GM18861 (cell line): ENCODE measurements at regions not wholly inside any gene's neighbourhood (a gene's known extent, or its start where the extent isn't known, plus 50 kb on each side); places are given as distances from the start of the nearest gene placed in this dataset.

ENCODE experiments used
- ATAC-seq: cut with Tn5 transposase; IDR thresholded peaks from one replicate; pipeline ENCODE4 v1.9.1; 2021; ENCODE audit not compliant: unreplicated experiment

DNA sequence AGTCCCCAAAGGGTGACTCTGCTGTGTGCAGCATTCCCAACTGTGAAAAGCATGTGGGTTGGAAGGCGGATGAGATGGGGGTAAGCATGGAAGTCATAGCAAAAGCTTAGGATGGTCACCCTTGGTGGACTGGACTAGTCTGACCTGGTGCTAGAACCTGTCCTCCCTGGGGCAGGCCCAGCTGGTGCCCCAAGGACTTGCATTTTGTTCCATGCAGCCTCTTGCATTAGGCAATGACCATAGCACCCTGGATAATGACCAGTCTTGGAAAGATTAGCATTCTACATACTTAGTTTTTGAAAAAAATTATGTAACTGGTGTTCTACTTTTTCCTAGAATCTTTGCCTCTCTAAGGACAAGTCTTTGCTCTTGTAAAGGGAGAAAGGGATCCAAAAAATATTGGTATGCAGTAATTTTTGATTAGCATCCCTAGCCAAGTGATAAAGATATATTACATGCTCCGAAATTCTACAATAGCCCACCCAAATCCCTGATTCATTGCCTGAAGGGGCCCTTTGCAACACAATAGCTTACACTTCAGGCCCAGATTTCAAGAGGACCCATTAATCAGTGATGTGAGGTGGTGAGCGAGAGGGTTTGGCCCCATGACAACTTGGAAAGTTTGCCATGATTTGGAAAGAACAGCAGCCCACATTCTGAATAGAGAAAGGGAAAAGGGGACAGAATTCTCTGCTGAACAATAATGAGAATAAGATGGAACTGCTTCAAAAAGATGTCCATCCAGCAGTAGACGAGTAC, 93.3 kb upstream of the CD180 start:
- ATAC-seq: no peak

DNA sequence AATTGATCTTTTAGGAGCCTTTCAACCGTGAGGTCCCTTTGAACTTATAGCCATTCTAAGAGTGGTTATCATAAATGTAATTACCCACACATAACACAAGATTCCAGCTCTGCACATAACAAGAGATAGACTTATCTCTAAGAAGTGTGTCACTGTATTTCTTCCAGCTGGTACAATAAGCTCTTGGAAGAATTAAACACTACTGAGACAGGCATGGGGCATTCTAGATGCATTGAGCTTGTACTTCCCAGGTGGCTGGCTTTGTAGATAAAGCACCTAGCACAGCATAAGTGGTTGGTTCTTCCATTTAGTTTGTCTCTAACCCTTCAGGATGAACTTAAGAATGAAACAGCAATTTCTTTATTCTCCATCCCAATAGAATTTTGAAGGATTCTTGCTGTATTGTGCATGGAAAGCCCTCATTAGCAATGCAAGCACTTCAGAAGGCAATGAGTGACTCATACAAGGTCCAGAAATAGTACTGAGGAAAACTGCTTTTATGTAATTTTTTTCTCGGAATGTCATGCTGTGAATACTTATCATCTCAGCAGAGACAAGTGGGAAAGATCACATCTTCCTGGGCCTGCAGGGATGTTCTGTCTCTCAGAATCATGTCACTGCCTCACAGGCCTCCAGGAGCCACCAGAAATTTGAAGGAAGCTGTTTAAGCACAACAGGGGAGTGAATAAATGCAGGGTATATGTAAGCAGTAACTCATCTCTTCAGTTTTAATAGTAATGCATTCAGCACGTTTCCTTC, 91.1 kb upstream of the CD180 start:
- ATAC-seq: no peak

DNA sequence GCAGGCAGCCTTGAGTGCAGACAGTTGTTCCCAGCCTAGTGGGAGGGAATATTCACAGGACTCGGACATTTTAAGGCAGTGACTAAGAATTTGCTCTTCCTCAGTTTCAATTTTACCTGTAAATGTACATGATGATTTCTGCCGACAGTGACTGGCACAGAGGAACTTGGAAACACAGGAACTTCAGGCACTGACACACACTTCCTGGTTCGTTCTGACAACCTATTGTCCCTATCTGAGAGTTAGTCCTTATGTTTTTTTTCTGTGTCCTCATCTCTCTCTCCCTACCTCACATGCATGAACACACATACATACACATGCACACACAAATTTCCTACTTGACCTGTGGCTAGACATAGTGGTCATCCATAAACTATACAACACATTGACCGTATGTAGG, 89.4 kb upstream of the CD180 start:
- ATAC-seq: no peak

DNA sequence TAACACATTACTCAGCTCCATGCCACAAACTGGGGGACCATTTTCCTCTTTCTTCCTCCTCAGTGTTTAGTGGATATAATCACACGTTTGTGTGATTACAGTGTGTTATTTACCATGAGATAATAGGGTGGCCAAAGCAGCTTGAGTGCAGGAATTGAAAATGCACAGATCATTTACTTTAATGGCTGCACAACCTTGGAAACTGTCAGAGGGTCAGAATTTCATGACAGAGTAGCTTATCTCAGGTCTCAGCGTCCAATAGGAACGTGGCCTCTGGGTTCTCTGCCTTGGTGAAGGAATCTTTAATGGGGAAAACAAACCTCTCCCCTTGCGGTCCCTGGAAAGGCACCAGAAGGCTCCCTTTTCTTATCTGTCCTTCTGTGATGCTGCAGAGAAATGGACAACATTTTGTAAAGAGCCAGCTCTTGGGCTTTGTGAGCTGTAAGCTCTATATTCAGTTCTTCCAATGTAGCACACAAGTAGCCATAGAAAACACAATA, 87.4 kb upstream of the CD180 start:
- ATAC-seq: no peak

DNA sequence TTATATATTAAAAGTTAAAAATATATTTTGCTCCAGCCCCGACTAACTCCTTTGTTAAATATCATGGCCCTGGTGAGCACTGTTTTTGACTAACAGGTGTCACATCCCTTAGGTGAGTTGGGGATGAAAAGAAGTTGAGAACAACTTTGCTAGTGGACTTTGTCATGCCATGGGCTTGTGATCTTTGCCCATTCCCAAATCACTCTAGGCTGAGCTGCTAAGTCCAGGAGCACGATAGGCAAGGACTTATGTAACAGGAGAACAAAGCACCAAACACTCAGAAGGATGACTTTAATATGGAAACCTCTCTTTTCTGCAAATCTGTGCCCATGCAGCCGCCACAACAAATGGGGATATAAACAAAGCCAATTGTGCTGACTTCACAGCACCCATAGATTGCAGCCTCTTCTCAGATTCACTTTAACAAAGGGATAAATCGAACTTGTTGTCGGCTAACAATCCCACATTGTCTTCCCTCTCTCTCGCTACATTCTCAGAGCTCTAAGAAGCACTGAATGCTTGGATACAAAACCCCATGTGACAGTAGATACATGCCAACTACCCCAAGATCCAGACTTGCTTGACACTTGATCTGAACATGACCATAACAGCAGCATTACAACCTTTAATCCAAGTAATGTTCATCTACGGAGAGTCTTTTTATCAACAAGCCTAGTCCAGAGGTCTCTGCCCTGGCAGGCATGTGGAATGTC, 86.8 kb upstream of the CD180 start:
- ATAC-seq: no peak

DNA sequence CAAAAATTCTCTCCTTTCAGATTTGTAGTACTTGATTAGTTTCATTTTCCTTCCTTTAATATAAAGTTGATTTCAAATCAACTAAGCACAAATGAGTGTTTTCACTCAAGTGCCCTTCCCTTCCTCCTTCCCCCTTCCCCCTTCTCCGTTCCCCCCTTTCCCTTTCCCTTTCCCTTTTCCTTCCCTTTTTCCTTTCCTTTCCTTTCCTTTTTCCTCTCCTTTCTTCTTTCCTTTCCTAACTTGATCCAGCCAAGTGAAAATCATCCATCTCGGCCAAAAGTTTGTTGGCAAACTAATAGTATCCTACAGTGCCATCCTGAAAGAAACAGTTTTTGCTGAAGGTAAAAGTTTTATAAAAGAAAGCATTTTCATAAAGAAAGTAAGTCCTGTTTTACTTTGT, 85.3 kb upstream of the CD180 start:
- ATAC-seq: no peak

DNA sequence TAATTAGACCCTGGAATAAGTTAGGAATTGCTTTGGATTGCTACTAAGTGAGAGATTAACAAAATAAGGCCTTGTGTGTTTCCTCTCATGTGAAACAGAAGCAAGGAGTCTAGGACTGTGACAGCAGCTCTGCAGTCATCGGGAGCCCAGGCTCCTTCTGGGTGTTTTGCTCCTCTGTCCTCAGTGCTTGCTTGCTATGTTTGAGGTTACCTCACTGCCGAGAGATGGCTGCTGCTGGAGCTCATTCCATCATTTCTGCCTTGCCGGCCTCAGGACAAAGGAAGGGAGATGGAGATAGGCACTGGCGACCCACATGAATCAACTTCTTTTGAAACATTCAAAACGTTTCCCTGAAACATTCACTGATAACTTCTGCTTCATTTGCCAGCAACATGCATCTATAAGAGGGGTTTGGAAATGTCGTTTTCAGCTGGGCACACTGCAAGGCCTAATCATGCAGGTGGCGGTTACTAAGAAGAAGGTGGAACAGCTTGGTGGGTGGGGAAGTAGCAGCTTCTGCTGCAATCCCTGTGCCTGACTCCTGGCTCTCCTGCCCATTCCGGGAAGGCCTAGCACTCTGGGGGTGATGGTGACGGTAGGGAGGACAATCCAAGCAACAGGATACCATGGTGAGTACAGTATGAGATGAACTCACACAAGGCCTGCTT, 77.2 kb upstream of the CD180 start:
- no peak for ATAC-seq

DNA sequence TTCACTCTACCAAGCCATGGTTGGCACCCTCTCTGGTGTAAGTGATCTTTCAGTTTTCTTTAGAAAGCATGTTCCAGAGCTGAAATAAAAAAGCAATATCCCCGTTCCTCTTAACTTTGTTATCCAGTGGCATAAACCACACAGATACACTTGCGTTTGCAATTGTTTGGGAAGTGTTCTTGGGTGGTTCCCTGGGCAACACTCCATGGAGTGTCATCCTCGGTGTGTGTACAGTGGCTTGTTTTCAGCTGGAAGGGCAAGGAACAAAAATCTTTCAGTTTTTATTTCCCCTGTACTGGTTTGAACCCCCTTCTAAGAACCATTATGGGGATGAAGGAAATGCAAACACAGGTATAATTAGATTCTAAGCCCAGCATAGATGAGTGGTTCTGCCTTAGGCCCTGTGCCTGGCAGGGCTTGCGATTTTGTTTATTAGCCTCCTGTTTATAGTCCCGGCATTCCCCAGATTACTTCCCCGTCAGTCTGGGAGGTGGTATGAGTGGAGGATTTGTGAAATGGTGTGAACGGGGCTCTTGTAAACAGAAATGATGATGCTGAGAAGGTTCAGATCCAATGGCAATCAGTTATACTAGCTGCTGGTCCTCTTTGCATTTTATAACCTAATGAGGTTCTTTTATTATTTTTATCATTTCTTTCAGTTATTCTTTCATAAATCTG, 76.0 kb upstream of the CD180 start:
- no peak for ATAC-seq

DNA sequence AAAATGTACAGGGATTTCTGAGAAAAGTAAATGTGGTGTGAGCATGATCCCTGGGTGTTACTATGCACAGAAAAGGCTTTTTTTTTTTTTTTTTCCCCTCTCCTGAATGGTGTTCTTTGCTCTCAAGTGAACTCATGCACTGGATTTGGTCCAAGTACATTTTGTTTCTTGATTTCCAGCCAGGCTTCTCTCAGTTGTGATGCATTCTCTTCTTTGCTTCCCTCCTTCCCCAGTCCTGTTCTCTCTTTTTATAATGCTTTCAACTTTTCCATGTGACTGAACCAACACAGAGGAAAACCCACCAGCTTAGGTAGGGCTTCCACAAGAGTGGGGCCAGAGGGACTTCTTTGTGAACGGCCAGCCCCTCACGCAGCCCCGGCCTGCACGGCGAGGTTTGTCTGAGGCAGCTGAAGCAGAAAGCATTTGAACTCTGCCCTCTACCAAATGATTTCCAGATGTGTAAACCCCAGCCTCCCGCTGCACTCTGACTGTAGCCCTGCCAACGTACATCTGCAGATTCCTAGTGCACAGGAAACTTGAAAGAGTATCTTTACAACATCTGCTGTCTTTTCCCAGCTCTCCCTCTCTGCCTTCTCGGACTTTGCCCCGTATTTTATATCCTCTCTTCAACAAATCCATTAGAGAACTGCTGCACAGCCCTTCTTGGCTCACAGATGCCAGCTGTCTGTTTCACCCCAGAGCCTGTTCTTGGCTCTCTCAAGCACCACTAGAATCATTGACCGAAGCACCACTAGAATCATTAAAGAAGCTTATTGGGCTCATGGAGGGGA, 71.8 kb upstream of the CD180 start:
- ATAC-seq: no peak

DNA sequence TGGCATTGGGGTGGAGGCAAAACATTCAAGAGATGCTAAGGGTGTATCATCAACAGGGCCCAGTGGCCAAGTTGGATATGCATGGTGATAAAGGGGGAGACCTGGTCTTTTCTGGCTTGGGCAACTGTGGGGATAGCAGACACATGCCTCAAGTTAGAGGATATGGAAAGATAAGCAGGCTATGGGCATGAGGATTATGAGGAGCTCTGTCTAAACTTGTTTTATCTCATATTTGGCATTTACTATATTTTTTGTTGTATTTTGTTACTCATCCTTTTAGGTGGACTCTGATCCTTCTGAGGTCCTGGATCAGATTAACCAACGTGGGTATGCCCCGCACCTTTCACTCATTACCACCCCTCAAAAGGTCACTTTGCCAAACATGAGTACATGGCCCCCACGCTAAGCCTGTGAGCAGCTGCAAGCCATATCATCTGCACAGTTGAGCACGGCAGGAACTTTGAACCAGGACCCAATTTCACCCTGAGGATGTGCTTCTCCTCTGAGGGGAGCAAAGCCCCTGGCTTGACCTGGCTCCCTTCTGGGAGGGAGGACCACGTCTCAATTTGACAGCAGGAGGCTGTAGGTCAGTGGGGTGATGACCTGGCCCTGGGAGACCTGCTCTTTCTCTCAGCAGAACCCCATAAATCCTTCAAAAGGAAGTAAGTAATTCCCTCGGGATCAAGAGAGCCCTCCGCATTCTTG, 71.1 kb upstream of the CD180 start:
- no peak for ATAC-seq

DNA sequence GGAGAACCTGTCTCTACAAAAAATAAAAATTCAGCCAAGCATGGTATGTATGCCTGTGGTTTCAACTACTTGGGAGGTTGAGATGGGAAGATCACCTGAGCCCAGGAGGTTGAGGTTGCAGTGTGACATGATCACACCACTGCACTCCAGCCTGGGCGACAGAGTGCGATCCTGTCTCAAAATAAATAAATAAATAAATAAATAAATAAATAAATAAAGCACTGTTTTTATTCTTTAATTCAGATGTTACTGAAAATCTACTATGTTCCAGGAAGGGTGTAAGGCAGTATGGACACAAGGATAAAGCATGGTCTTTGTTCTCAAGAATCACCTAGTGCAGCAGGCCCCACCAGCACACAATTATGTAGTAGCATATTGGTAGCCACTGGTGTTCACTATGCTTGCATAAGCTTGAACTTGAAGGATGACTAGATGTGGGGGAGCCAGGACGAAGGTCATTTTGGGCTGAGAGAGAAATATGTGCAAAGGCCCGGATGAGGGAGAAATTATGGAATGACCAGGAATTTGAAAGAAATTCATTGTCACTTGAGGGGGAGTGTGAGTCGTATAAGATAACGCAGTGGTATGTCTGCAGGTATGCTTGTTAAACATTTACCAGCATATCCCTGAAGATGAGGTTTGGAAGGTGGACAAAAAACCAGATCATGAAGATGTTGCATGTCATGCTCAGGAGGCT, 70.2 kb upstream of the CD180 start:
- ATAC-seq: no peak

DNA sequence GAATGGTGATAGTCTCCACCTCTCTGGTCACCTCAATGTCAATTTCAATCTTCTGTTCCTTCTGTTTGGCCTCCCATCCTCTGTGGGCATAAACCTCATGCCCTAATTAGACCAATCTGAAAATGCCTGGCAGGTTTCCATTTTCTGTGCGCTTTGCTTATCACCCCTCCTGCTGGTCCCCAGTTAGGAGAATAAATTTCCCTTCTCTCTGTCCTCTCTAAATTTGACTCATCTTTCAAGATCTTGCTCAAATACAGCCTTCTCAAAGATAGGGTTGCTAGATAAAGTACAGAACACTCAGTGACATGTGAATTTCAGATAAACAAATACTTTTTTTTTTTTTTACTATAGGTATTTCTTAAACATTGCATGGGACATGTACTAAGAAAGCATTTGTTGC, 69.4 kb upstream of the CD180 start:
- ATAC-seq: no peak

DNA sequence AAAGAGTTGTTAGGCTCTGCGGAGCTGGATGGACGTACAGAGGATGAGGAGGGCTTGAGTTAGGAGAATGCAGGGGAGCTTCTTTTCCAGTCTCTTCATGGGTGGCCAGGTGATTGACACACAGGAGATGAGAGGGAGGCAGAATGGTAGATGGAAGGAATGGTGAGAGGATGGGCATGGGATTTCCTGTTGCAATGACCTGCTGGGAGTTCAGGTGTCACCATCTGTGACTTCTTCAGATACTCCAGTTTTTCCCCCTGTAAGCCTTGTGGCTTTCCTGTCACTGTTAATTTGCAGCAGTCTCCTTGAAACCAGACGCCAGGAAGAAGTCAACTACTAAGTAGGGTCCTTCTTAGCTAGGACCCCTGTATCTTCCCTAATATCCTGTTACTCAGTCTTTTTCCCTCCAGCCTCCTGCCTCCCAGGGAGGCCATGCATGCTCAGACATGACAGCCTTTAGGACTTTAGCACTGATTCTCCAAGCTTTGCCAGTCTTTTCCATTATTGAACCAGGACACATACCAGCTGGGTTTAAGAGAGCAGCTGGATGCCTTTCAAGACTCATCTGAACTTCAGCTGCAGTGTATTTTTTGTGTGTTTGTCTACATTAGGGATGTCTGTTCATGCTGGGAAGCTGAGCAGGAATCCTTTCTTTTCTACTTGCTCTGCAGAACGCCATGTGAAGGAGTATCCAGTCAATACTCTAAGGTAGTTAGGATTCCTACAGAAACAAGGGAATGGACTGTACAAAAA, 67.2 kb upstream of the CD180 start:
- ATAC-seq: no peak

DNA sequence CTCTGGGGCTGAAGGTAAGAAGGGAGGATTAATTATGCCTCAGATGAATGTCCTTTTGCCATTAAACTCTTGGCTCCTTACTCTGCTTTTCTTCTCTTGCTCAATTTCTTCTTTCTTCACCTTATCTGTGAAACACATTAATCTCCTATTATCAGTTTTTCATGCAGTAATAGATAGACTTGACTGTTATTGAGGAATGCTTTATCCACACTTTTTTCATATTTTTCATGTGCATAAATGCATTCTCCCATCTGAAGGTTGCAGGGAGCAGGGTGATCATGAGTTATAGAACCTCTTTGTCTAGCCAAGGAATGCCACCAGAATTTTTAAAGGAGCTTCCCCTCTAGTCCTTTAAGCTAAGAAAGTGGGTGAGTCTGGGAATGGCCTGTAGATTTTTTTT, 66.4 kb upstream of the CD180 start:
- ATAC-seq: no peak

DNA sequence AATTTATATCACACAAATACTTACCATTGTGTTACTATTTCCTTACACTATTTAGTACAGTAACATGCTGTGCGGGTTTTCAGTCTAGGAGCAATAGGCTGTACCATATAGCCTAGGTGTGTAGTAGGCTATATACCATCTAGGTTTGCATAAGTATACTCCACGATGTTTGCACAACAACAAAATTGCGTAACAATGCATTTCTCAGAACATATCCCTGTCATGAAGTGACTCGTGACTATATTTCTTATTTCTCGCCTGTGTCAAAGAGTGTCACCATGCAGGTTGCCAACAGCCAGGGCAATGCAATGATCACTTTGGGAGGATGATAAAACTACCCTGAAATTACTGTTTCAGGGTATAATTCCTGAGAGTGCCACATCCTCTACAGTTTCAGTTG, 65.6 kb upstream of the CD180 start:
- no peak for ATAC-seq

DNA sequence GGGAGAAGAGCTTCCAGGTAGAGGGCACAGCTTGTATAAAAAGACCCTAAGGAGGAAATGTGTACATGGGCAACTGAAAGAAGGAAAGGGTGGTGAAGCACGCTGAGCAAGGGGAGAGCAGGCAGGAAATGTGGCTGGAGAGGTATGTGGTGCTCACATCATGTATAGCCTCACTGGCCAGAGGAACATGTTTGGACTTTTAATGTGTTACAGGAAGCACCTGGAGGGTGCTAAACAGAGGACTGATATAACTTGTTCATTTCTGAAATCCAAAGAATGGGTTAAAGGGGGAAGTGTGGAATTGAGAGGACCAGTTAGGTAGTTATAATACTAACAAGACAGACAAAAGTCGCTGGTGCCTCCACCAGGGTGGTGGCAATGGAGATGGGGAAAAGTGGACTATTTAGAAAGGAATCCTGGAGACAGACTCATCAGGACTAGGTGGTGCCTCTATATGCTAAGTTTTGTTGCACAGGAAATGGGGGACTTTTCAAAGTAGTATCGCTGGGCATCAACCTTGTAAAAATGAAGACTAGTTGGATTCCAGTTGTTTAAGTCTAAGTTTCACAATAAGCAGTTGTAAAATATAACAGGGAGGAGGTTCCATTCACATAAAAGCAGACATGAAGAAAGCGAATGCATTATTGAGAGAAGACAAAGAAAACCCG, 63.1 kb upstream of the CD180 start:
- ATAC-seq: no peak

DNA sequence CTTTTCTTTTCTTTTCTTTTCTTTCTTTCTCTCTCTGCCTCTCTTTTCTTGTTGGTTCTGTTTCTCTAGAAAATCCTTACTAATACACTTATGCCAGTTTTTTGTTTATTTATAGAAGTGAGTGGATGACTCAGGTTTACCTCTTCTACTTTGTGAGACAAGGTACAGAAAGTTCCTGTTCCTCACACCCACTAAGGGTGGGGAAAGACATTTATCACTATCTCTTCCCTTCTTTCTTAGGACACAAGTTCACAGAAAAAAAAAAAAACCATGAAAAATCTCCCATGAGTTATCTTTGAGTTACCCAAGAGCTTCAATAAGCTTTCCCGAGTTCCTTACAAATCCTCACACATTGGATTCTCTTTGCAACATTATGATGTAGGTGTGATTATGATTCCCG, 60.9 kb upstream of the CD180 start:
- ATAC-seq: no peak

DNA sequence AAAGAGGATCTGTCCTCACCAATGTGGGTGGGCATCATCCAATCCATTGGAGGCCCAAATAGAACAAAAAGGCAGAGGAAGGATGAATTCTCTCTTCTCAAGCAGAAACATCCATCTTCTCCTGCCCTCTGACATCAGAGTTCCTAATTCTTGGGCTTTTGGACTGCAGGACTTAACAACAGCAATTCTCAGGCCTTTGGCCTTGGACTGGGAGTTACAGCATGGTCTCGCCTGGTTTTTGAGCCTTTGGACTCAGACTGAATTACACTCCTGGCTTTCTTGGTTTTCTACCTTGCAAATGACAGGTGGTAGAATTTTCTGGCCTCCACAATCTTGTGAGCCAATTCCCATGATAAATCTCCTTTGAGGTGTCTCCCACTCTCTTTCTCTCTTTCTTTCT, 60.5 kb upstream of the CD180 start:
- ATAC-seq: no peak
